Rectal smooth muscle tissue (tissue), 1 donor: ENCODE measurements at regions not wholly inside any gene's neighbourhood (a gene's known extent, or its start where the extent isn't known, plus 50 kb on each side); places are given as distances from the start of the nearest gene placed in this dataset.
"Not testable (repeated sequence)": the region's sequence is repeated elsewhere in the genome, so short reads cannot be mapped to it uniquely, and the experiment has no call there.

ENCODE experiments used
- H3K27ac ChIP-seq: one replicate; pipeline ENCODE4 v1.7.0; 2013; ENCODE audit warnings: low read depth, low read length, inconsistent platforms
- H3K27me3 ChIP-seq: one replicate; pipeline ENCODE4 v1.7.0; 2013; ENCODE audit warnings: low read length; ENCODE audit not compliant: control insufficient read depth, insufficient read depth
- H3K36me3 ChIP-seq: one replicate; pipeline ENCODE4 v1.7.0; 2013; ENCODE audit warnings: low read length; ENCODE audit not compliant: control insufficient read depth, insufficient read depth
- H3K4me1 ChIP-seq: one replicate; pipeline ENCODE4 v1.7.0; 2013; ENCODE audit warnings: low read length; ENCODE audit not compliant: control insufficient read depth, insufficient read depth
- H3K4me3 ChIP-seq: one replicate; pipeline ENCODE4 v1.7.0; 2013; ENCODE audit warnings: low read length
- H3K9ac ChIP-seq: one replicate; pipeline ENCODE4 v1.7.0; 2013; ENCODE audit warnings: low read length

GRCh38 chr6:154621686-154622085 lies 111.2 kb upstream of the CNKSR3 start:
- H3K27me3 ChIP-seq: no peaks in the 10 kb centered on the region
- no peaks in the 10 kb centered on the region for H3K36me3 ChIP-seq
- no peak overlapping the region for H3K27ac ChIP-seq
- no peak overlapping the region for H3K4me3 ChIP-seq
- no peak overlapping the region for H3K9ac ChIP-seq
- no peaks in the 10 kb centered on the region for H3K4me1 ChIP-seq

DNA sequence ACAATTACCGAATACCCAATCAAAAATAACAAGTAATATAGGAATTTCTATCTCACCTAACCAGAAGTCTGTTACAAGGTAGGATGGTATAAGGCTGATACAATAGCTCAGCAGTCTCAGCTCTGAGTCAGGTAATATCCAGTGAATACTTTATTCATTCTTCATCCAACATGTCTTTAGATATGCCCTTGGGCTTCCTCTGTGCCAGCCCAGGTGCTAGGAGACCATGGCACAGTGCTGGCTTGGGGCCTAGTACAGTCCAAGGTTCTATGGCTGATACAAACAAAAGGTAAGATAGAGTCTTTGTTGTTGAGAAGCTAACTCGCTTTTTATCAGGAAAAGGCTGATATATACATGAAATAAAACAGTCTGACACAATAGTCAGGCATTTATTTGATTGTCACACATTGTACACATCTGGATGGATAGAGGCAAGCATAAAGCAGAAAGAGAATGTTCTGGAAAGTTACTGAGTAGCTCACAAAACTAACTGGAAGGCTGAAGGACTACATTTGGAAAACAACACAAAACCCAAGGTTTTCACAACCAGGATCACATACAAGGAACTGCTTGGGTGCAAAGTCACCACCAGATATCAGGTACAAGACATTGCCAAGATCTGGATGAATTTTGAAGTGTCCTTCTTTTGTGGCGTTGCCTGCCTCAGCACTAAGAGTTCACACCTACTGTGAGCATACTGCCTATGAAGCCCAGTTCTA lies 110.4 kb upstream of the SCAF8 start:
- Histone ChIP-seq H3K27ac (no peak overlapping the region), H3K9ac (no peak overlapping the region), H3K4me3 (no peak overlapping the region), H3K4me1 (no peaks in the 10 kb centered on the region), H3K27me3 (no peaks in the 10 kb centered on the region), H3K36me3 (no peaks in the 10 kb centered on the region)

GRCh38 chr6:154623391-154623790 lies 109.8 kb upstream of the SCAF8 start:
- no peaks in the 10 kb centered on the region for H3K27me3 ChIP-seq
- H3K27ac ChIP-seq: no peak overlapping the region
- no peaks in the 10 kb centered on the region for H3K4me1 ChIP-seq
- H3K4me3 ChIP-seq: no peak overlapping the region
- no peaks in the 10 kb centered on the region for H3K36me3 ChIP-seq
- H3K9ac ChIP-seq: no peak overlapping the region

DNA sequence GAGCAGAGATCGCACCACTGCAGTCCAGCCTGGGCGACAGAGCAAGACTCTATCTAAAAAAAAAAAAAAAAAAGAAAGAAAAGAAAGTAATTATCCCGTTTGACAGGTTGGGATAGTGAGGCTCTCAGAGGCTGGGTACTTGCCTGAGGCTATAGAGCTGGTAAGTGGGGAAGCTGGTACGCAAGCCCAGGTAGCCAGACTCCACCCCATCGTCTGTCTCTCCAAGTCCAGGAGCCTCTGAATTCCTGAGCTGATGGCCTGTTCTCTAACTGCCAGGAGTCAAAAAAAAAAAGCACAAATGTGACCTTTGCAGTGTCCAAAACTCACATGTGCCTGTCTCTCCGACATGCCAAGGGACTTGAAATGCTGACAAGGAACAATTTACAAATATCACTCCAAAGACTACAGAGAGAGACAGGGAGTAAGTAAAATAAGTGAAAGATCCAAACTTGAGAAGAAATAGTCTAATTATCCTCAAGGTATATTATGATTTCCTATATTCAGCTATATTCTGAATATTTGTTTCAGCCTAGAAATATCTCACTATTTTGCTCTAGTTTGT lies 109.1 kb upstream of the SCAF8 start:
- H3K4me1 ChIP-seq: no peaks in the 10 kb centered on the region
- no peaks in the 10 kb centered on the region for H3K36me3 ChIP-seq
- no peak overlapping the region for H3K9ac ChIP-seq
- no peaks in the 10 kb centered on the region for H3K27me3 ChIP-seq
- H3K27ac ChIP-seq: no peak overlapping the region
- no peak overlapping the region for H3K4me3 ChIP-seq

DNA sequence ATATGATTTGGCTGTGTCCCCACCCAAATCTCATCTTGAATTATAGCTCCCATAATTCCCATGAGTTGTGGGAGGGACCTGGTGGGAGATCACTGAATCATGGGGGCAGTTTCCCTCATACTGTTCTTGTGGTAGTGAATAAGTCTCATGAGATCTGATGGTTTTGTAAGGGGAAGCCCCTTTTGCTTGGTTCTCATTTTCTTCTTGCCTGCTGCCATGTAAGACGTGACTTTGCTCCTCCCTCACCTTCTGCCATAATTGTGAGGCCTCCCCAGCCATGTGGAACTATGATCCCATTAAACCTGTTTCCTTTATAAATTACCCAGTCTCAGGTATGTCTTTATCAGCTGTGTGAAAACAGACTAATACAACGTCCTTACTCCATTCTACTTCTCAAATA lies 108.5 kb upstream of the SCAF8 start:
- not testable (repeated sequence) for H3K27ac ChIP-seq, H3K4me3 ChIP-seq, H3K4me1 ChIP-seq, H3K9ac ChIP-seq, H3K27me3 ChIP-seq, H3K36me3 ChIP-seq

DNA sequence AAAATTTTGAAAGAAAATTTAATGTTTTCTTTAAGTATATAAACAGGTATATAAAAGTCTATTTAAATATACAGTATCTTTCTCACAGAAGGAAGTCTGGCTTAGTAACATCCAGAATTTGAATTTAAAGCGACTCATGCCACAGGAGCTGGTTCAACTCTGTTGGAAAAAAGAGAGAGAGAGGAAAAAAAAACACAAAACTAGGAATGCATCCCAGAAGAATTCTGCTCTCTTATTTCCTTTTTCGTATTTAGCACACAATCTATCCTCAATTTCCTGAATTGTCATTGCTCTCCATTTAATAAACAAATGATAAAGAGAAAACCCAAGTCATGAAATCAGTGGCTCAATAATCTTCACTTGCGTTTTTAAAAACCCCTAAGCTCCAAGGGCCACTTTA lies 107.5 kb upstream of the SCAF8 start:
- H3K9ac ChIP-seq: no peak overlapping the region
- no peak overlapping the region for H3K27ac ChIP-seq
- no peak overlapping the region for H3K4me3 ChIP-seq
- H3K36me3 ChIP-seq: no peaks in the 10 kb centered on the region
- H3K4me1 ChIP-seq: no peaks in the 10 kb centered on the region
- no peaks in the 10 kb centered on the region for H3K27me3 ChIP-seq

DNA sequence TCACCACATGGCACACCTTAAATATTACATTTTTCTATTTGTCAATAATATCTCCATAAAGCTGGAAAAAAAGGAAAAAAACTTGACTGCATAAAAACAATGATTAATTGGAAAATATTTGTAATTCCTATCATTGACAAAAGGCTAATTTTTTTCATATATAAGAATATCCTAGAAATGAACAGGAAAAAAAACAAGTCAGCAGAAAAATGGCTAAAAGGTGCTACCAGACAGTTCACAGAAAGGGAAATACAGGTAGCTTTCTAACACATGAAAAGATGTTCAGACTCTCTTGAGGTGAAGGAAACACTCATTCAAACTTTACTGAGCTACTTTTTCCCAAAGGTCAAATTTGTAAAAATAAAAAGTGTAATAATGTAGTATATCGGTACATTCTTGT lies 104.1 kb upstream of the SCAF8 start:
- Histone ChIP-seq H3K27me3 (no peaks in the 10 kb centered on the region), H3K4me3 (no peak overlapping the region), H3K4me1 (no peaks in the 10 kb centered on the region), H3K27ac (no peak overlapping the region), H3K36me3 (no peaks in the 10 kb centered on the region), H3K9ac (no peak overlapping the region)

DNA sequence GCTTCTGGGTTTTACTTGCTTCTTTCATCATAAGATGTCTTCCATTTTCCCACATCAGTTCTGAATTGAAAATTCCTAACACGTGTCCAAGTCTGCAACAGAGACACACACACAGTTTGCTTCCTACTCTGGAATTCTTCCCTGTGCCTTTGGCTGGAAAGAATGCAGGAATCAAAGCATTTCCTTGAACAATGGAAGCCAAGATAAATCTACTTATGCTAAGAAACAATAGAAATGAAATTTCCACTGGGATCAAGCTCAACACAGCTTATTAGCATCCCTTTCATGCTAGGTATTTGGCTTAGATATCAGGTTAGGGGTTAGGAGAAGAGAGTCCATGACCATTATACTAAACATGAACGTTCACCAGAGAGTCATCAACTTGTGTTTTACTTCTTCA lies 101.1 kb upstream of the SCAF8 start:
- H3K27ac ChIP-seq: no peak overlapping the region
- no peaks in the 10 kb centered on the region for H3K4me1 ChIP-seq

DNA sequence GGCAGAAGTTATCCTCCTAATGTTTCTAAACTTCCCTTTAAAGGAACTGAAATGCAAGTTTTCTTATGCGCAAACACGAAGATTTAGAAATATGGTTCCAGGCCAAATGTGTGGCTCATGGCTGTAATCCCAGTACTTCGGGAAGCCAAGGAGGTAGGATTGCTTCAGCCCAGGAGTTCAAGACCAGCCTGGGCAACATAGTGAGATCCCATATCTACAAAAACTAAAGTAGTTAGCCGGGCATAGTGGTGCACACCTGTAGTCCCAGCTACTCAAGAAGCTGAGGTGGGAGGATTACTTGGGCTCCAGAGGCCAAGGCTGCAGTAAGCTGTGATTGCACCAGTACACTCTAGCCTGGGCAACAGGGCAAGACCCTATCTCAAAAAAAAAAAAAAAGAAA lies 95.8 kb upstream of the SCAF8 start:
- no peak overlapping the region for H3K9ac ChIP-seq
- no peaks in the 10 kb centered on the region for H3K4me1 ChIP-seq
- H3K27me3 ChIP-seq: no peaks in the 10 kb centered on the region
- H3K4me3 ChIP-seq: no peak overlapping the region
- no peaks in the 10 kb centered on the region for H3K36me3 ChIP-seq
- H3K27ac ChIP-seq: no peak overlapping the region

More for the DNA sequence above, 101.1 kb upstream of the SCAF8 start:
- Histone ChIP-seq H3K36me3 (no peaks in the 10 kb centered on the region), H3K4me3 (no peak overlapping the region), H3K9ac (no peak overlapping the region), H3K27me3 (no peaks in the 10 kb centered on the region)

- no peaks in the 10 kb centered on the region for H3K4me1 ChIP-seq
- H3K4me3 ChIP-seq: no peak overlapping the region
- no peaks in the 10 kb centered on the region for H3K36me3 ChIP-seq
- H3K27ac ChIP-seq: no peak overlapping the region
- no peaks in the 10 kb centered on the region for H3K27me3 ChIP-seq
- H3K9ac ChIP-seq: no peak overlapping the region
Measured at GRCh38 chr6:154638369-154638768, 94.8 kb upstream of the SCAF8 start.

DNA sequence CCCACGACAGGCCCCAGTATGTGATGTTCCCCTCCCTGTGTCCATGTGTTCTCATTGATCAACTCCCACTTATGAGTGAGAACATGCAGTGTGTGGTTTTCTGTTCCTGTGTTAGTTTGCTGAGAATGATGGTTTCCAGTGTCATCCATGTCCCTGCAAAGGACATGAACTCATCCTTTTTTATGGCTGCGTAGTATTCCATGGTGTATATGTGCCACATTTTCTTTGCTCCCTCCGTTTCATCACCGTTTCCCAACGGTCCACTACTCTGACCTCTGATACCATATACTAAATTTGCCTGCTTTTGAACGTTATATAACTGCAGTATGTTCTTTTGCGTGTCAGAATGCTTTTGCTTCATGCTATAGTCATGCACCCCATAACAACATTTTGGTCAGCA lies 94.0 kb upstream of the SCAF8 start:
- H3K36me3 ChIP-seq, H3K4me1 ChIP-seq, H3K27me3 ChIP-seq, H3K27ac ChIP-seq, H3K9ac ChIP-seq, H3K4me3 ChIP-seq: not testable (repeated sequence)

- Histone ChIP-seq H3K4me3 (no peak overlapping the region), H3K9ac (no peak overlapping the region), H3K27me3 (no peaks in the 10 kb centered on the region), H3K27ac (no peak overlapping the region), H3K36me3 (no peaks in the 10 kb centered on the region), H3K4me1 (peaks cover 2% of the 10 kb centered on the region)
Measured at GRCh38 chr6:154648188-154648887, 84.9 kb upstream of the SCAF8 start.

GRCh38 chr6:154648888-154649205 lies 84.4 kb upstream of the SCAF8 start:
- Histone ChIP-seq H3K4me1 (peaks cover 4% of the 10 kb centered on the region), H3K27me3 (no peaks in the 10 kb centered on the region), H3K9ac (no peak overlapping the region), H3K4me3 (no peak overlapping the region), H3K27ac (no peak overlapping the region), H3K36me3 (no peaks in the 10 kb centered on the region)
